Endothelial cell of umbilical vein (primary cell): ENCODE measurements at regions not wholly inside any gene's neighbourhood (a gene's known extent, or its start where the extent isn't known, plus 50 kb on each side); places are given as distances from the start of the nearest gene placed in this dataset.

Experiments used
- BruUV-seq: library from RNA; stranded (reverse); fragments of 400-500 nt; replicated peaks from 2 replicates; lab custom pipeline; 2021; lab: Mats Ljungman, UMichigan
- CTCF ChIA-PET: fragments of 300-600, 350-600 bp; sonication (Branson Sonifier 250); formaldehyde crosslinking; loops from one replicate; lab custom pipeline; 2021; ENCODE audit warnings: antibody characterized with exemption, inconsistent platforms; lab: Charles Lee
- POLR2A ChIA-PET: fragments of 300-600, 350-600 bp; sonication (Branson Sonifier 250); formaldehyde crosslinking; loops from one replicate; lab custom pipeline; 2021; ENCODE audit warnings: antibody characterized with exemption, inconsistent platforms; lab: Charles Lee
- DNase-seq: peaks from one replicate; pipeline ENCODE4 v3.0.0-alpha.2; 2011; ENCODE audit warnings: low read depth, low spot score
- FAIRE-seq: peaks from 2 replicates; lab custom pipeline; 2011; peaks lifted over from hg19 to GRCh38; lab: Jason Lieb, UNC
- H2AFZ ChIP-seq: 2 replicates; pipeline ENCODE4 v1.6.0; 2012; ENCODE audit warnings: low read depth, low read length, control low read depth, inconsistent platforms
- H3K27ac ChIP-seq: 2 replicates; pipeline ENCODE4 v1.5.1; 2011; ENCODE audit warnings: low read depth, mild to moderate bottlenecking, control low read depth, low read length, moderate library complexity; ENCODE audit not compliant: insufficient read depth
- H3K27me3 ChIP-seq, 2 experiments: 2 replicates each; pipeline versions ENCODE4 v1.6.0 to v1.6.1; 2011; ENCODE audit warnings: low read length in 2 of 2, mixed read lengths in 1 of 2; ENCODE audit not compliant: control insufficient read depth in 2 of 2, insufficient read depth in 2 of 2
- H3K36me3 ChIP-seq, 2 experiments: 2 replicates in 1 of 2; 3 replicates in 1 of 2; pipeline ENCODE4 v1.5.1; 2011; ENCODE audit warnings: low read length in 2 of 2, mild to moderate bottlenecking in 1 of 2, moderate library complexity in 1 of 2; ENCODE audit not compliant: control insufficient read depth in 2 of 2, insufficient read depth in 2 of 2; ENCODE audit errors: extremely low read depth in 1 of 2
- H3K4me1 ChIP-seq: 3 replicates; pipeline ENCODE4 v1.5.1; 2011; ENCODE audit warnings: mild to moderate bottlenecking, low read length; ENCODE audit not compliant: control insufficient read depth, insufficient read depth; ENCODE audit errors: extremely low read depth
- H3K4me2 ChIP-seq: 2 replicates; pipeline ENCODE4 v1.6.1; 2011; ENCODE audit warnings: low read length, control low read depth, mixed read lengths; ENCODE audit not compliant: insufficient read depth
- H3K4me3 ChIP-seq, 3 experiments: fragments of 200-600 bp in 1 of 3; sonication (generic), shearing (Covaris generic) in 1 of 3; replicated peaks in 1 of 3; 2 replicates each; pipeline ENCODE4 v1.5.1; 2011 to 2016; ENCODE audit warnings: control low read depth in 3 of 3, low read length in 3 of 3, mild to moderate bottlenecking in 2 of 3, inconsistent platforms in 1 of 3, low read depth in 1 of 3, moderate library complexity in 1 of 3; ENCODE audit not compliant: insufficient read depth in 1 of 3
- H3K79me2 ChIP-seq: 2 replicates; pipeline ENCODE4 v1.6.0; 2012; ENCODE audit warnings: low read length, inconsistent platforms; ENCODE audit not compliant: control insufficient read depth, insufficient read depth
- H3K9ac ChIP-seq: replicated peaks from 2 replicates; pipeline ENCODE3; 2011; ENCODE audit warnings: low read length, control low read depth; ENCODE audit not compliant: insufficient read depth; ENCODE audit errors: extremely low read depth
- H3K9me1 ChIP-seq: replicated peaks from 3 replicates; pipeline ENCODE4 v1.6.0; 2011; ENCODE audit warnings: mild to moderate bottlenecking, low read length; ENCODE audit not compliant: control insufficient read depth, insufficient read depth; ENCODE audit errors: extremely low read depth
- H3K9me3 ChIP-seq: replicated peaks from 2 replicates; pipeline ENCODE4 v1.5.1; 2012; ENCODE audit warnings: low read length, inconsistent platforms; ENCODE audit not compliant: control insufficient read depth, insufficient read depth
- H4K20me1 ChIP-seq: replicated peaks from 2 replicates; pipeline ENCODE3; 2011; ENCODE audit warnings: mild to moderate bottlenecking, low read length; ENCODE audit not compliant: control insufficient read depth, insufficient read depth; ENCODE audit errors: extremely low read depth
- CTCF ChIP-seq, 2 donors: IDR thresholded peaks; 1 replicate in 1 of 2; 2 replicates in 1 of 2; pipeline ENCODE4 v1.5.1; 2011; ENCODE audit warnings: low read length in 2 of 2, mild to moderate bottlenecking in 2 of 2, moderate library complexity in 2 of 2, control low read depth in 1 of 2, inconsistent platforms in 1 of 2, low read depth in 1 of 2; ENCODE audit not compliant: insufficient read depth in 1 of 2; ENCODE audit errors: extremely low read depth in 1 of 2
- EZH2 ChIP-seq: IDR thresholded peaks from 2 replicates; pipeline ENCODE4 v1.6.1; 2012; ENCODE audit warnings: borderline replicate concordance, low read depth, mild to moderate bottlenecking, moderate library complexity, low read length, inconsistent platforms; ENCODE audit not compliant: severe bottlenecking
- FOS ChIP-seq: IDR thresholded peaks from 2 replicates; pipeline ENCODE4 v1.6.1; 2011; ENCODE audit warnings: mild to moderate bottlenecking, low read length, moderate library complexity, borderline replicate concordance; ENCODE audit not compliant: insufficient read depth
- GATA2 ChIP-seq: IDR thresholded peaks from 2 replicates; pipeline ENCODE4 v1.7.0; 2011; ENCODE audit warnings: low read depth, mild to moderate bottlenecking, moderate library complexity, mixed read lengths, low read length; ENCODE audit not compliant: insufficient read length, insufficient read depth
- JUN ChIP-seq: IDR thresholded peaks from 2 replicates; pipeline ENCODE4 v1.6.1; 2011; ENCODE audit warnings: borderline replicate concordance, low read depth; ENCODE audit not compliant: insufficient read length, insufficient read depth
- MAX ChIP-seq: IDR thresholded peaks from 2 replicates; pipeline ENCODE4 v1.6.1; 2011; ENCODE audit not compliant: insufficient read depth, insufficient read length
- MYC ChIP-seq: IDR thresholded peaks from one replicate; pipeline ENCODE4 v1.6.1; 2011; ENCODE audit warnings: mild to moderate bottlenecking, low read depth, low read length
- POLR2A ChIP-seq: IDR thresholded peaks from 2 replicates; pipeline ENCODE4 v1.6.1; 2012; ENCODE audit warnings: low read depth, mild to moderate bottlenecking, control low read depth, low read length
- POLR2AphosphoS5 ChIP-seq: IDR thresholded peaks from 2 replicates; pipeline ENCODE4 v1.6.1; 2012; ENCODE audit warnings: low read depth, mild to moderate bottlenecking, control low read depth, low read length, moderate library complexity; ENCODE audit not compliant: insufficient read depth
- dilution Hi-C: fragments of 300-500 bp; cut with MboI; formaldehyde crosslinking; loops from one replicate; pipeline ENCODE4 v1.15.0; 2019; ENCODE audit warnings: low sequenced_read_pairs; ENCODE audit not compliant: extremely low pct_ligation_motif_present
- intact Hi-C: fragments of 100-400 bp; cut with micrococcal nuclease; formaldehyde crosslinking; loops from one replicate; pipeline ENCODE4 v1.10.0; 2022

- Histone ChIP-seq H3K9me1 (no peaks in the 10 kb centered on the region), H3K4me3 (no peak overlapping the region), H3K9ac (no peak overlapping the region), H3K4me1 (no peaks in the 10 kb centered on the region), H4K20me1 (no peaks in the 10 kb centered on the region), H3K36me3 (no peaks in the 10 kb centered on the region), H2AFZ (no peak overlapping the region), H3K27me3 (no peaks in the 10 kb centered on the region), H3K79me2 (no peaks in the 10 kb centered on the region), H3K4me2 (no peak overlapping the region), H3K9me3 (no peaks in the 10 kb centered on the region), H3K27ac (no peak overlapping the region)
- no peak for DNase-seq
- intact Hi-C loops (no loop called here), dilution Hi-C loops (no loop called here)
- ChIA-PET CTCF (no interaction called here), POLR2A (no interaction called here)
- TF ChIP-seq MYC (no peak), GATA2 (no peak), MAX (no peak), POLR2A (no peak), CTCF (IDR thresholded peaks at IDR 0.05; ENCODE audit: extremely low read depth in 1 of 2, insufficient read depth in 1 of 2, low read depth in 1 of 2, low read length in 2 of 2) (no peak), JUN (no peak), POLR2AphosphoS5 (no peak), FOS (no peak), EZH2 (no peak)
- no peak for FAIRE-seq
- no TSS peak for BruUV-seq
Measured at GRCh38 chr9:26605367-26605766, 287.2 kb downstream of the CAAP1 start.
